ENCODE measurements at regions not wholly inside any gene's neighbourhood (a gene's known extent, or its start where the extent isn't known, plus 50 kb on each side); places are given as distances from the start of the nearest gene placed in this dataset.

DNA sequence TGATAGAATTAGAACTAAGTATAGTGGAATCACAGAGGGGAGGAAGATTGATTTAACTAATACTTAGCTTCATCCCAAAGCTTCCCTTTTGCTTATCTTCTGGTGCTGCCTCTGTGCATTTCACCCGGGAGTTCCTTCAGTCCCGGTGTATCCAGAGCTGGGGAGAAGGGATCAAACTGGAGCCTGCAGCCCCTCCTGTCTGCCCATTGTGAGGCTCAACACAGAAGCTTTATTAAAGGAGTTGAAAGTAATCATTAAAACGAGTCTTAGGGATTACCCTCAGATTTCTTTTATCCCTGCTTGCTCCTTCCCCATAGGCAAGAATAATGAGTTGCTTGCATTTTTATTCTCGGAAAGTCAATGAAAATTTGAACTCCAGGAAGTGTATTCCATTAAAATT, 739.7 kb upstream of the DDX18 start:
- DNase-seq (ENCODE audit: low spot score) = no peak

GRCh38 chr2:117085256-117085655, 729.2 kb upstream of the DDX18 start:
- DNase-seq (ENCODE audit: low spot score) = no peak

GRCh38 chr2:117085737-117086136, 728.8 kb upstream of the DDX18 start:
- DNase-seq (ENCODE audit: low spot score) = no peak

GRCh38 chr2:117086174-117086942, 728.1 kb upstream of the DDX18 start:
- no peak for DNase-seq (ENCODE audit: low spot score)

- no peak for DNase-seq (ENCODE audit: low spot score)
Observed at GRCh38 chr2:117086943-117087250, 727.6 kb upstream of the DDX18 start.

- no peak for DNase-seq (ENCODE audit: low spot score)
Observed at GRCh38 chr2:117087535-117088291, 726.8 kb upstream of the DDX18 start.

DNA sequence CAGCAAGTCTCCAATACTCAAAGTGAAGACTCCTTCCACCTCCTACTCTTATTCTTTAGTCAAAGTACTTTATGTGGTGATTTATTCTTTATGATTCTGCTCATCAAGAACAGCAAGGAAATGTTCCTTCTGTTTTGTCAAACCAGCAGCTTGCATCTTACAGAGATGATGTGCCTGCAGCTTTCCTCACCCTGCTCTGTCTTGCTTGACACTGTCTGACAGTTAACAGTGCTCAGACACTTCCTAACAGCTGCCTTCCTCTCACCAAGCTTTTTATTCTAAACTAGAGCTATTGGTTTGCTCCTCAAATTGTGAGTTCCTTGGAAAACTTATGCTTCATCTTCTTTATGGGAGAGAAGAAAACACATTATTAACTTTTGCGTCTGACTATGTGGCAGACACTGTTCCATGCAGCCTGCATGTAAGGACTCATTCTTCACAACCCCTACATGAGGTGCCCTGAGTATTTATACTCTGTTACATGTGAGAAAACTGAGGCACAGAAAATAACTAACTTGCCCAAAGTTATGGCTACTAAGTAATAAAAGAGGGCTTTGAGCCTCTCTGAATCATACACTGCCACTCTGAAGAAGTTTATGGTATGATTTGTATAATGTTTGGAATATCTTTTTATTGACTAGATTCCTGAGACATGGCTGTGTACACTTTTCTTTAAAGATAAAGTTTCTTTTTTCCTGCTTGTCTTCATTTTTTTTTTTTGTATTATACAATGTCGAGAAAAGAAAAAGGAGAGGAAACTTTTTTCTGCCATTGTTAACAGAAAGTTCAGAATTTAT, 723.3 kb upstream of the DDX18 start:
- DNase-seq (ENCODE audit: low spot score) = no peak

- DNase-seq (ENCODE audit: low spot score) = no peak
Observed at GRCh38 chr2:117101613-117102012, 712.9 kb upstream of the DDX18 start.

- no peak for DNase-seq (ENCODE audit: low spot score)
Observed at GRCh38 chr2:117108741-117109267, 705.7 kb upstream of the DDX18 start.

GRCh38 chr2:117118994-117119393, 695.5 kb upstream of the DDX18 start:
- no peak for DNase-seq (ENCODE audit: low spot score)

- DNase-seq (ENCODE audit: low spot score) = no peak
Observed at GRCh38 chr2:117123362-117123761, 691.1 kb upstream of the DDX18 start.

DNA sequence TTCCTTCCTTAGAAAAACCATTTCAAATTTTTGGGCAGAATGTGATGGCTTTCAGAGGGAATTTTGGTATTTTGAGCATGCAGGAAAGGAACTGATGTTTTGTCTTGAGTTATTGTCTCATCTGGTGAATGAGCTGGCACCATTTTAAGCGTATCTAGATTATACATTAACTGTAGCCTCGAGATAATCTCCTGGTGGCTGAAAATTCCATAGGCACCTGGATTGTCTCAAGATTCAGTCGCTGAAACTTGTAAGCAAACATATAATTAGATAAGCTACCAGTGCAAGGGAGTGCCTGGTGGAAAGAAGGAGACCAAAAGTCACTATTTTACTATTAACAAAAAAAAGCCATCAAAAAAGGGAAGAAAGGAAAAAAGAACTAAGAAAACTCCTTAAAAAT, 687.8 kb upstream of the DDX18 start:
- no peak for DNase-seq (ENCODE audit: low spot score)

DNA sequence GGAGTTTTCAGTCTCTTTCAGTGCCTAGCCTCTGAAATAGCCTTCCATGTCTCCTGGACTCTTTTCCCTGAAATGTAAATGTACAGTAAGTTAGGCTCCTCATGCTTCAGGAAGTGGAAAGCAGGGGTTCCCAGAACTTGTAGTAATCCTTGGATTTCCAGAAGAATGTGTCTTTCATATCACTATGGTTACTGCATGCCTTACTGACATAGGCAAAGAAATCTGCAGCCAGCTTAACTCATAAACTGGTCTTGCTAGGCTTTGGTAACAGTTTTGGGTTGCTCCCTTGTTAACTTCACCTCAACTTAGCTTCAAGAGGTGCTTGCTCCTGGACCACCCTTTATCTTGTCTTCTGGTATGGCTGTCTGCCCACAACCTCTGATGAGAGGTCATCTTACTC, 686.8 kb upstream of the DDX18 start:
- no peak for DNase-seq (ENCODE audit: low spot score)

DNA sequence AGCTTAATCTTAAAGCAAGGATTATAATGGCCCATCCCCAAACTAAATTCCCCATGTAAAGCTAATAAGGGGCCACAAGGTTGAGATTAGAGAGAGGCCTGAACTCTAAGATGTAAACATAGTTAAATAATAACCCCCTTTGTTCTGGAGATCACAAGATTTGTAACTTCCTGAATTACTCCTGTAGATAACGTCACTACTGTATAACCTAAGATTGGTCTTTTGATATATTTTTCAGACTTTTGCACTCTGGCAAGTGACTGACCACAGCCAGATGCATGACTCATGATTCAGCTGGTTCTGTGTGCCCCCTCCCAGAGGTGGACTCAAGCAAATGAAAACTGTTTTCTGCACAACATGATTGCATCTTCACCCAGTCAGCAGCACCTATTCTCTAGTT, 686.0 kb upstream of the DDX18 start:
- DNase-seq (ENCODE audit: low spot score) = no peak

- no peak for DNase-seq (ENCODE audit: low spot score)
Observed at GRCh38 chr2:117137371-117137770, 677.1 kb upstream of the DDX18 start.

- no peak for DNase-seq (ENCODE audit: low spot score)
Observed at GRCh38 chr2:117169036-117169765, 645.3 kb upstream of the DDX18 start.

DNA sequence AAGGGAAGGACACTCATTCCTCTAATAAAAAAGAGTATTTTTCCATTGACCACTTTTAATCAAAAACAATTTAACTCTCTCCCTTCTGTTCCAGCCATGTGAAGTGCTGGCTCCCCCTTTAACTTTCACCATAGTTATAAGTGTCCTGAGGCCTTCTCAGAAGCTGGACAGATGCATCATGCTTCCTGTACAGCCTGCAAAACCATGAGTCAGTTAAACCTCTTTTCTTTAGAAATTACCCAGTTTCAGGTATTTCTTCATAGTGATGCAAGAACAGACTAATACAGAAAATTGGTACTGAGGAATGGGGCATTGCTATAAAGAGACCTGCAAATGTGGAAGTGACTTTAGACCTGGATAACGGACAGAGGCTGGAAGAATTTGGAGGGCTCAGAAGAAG, 643.6 kb upstream of the DDX18 start:
- no peak for DNase-seq (ENCODE audit: low spot score)

GRCh38 chr2:117179405-117179804, 635.1 kb upstream of the DDX18 start:
- no peak for DNase-seq (ENCODE audit: low spot score)

GRCh38 chr2:117190856-117191559, 623.5 kb upstream of the DDX18 start:
- DNase-seq (ENCODE audit: low spot score) = no peak

GRCh38 chr2:117195381-117195780, 619.1 kb upstream of the DDX18 start:
- DNase-seq (ENCODE audit: low spot score) = no peak

DNA sequence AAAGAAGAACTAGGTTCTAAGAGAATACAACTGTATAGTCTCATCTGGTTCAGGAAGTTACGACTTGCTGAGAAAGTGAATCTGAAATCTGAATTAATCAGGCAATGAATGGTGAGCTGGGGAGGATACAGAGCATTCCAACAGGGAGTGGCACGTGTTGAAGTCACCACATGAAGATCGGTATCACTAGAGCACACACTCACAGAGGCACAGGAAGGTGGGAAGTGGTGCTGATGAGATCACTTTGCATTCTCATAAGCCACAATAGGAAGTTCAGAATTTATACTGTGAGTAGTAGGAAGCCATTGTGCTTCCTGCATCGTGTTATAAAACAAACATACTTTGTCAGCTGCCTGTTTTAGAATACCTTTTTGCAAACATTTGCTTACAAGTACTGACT, 615.0 kb upstream of the DDX18 start:
- no peak for DNase-seq (ENCODE audit: low spot score)
